GM13977 (cell line): ENCODE measurements at regions not wholly inside any gene's neighbourhood (a gene's known extent, or its start where the extent isn't known, plus 50 kb on each side); places are given as distances from the start of the nearest gene placed in this dataset.
"Not testable (repeated sequence)": the region's sequence is repeated elsewhere in the genome, so short reads cannot be mapped to it uniquely, and the experiment has no call there.

Experiments
- DNase-seq: peaks from one replicate; pipeline ENCODE4 v3.0.0; 2012; ENCODE audit warnings: low spot score
- CTCF ChIP-seq: IDR thresholded peaks from 2 replicates; pipeline ENCODE4 v1.5.1; 2012; ENCODE audit warnings: mild to moderate bottlenecking, control low read depth; ENCODE audit not compliant: insufficient read depth; ENCODE audit errors: extremely low read depth, missing control alignments
- in situ Hi-C: fragments of 300-500 bp; cut with MboI; formaldehyde crosslinking; loops from one replicate; pipeline ENCODE4 v1.12.0; 2022; ENCODE audit warnings: low sequenced_read_pairs, low pct_unique_long_range_greater_than_20kb, mixed read lengths, inconsistent platforms; ENCODE audit not compliant: unreplicated experiment

GRCh38 chr6:22134308-22134707 lies 162.5 kb downstream of the PRL start:
- TF ChIP-seq CTCF = no peak
- in situ Hi-C loops = no loop called here
- DNase-seq = no peak

GRCh38 chr6:22135395-22135794 lies 161.4 kb downstream of the PRL start:
- DNase-seq = no peak
- in situ Hi-C loops = no loop called here
- TF ChIP-seq CTCF = no peak

GRCh38 chr6:22140736-22141135 lies 156.1 kb downstream of the PRL start:
- DNase-seq, in situ Hi-C loops: not testable (repeated sequence)

GRCh38 chr6:22141241-22141745 lies 155.5 kb downstream of the PRL start:
- in situ Hi-C loops = no loop called here
- no peak for TF ChIP-seq CTCF
- no peak for DNase-seq

- in situ Hi-C loops = no loop called here
- TF ChIP-seq CTCF = no peak
- DNase-seq = no peak
Measured at GRCh38 chr6:22142856-22143255, 154.0 kb downstream of the PRL start.

GRCh38 chr6:22145376-22145775 lies 151.5 kb downstream of the PRL start:
- TF ChIP-seq CTCF = no peak

GRCh38 chr6:22145823-22146677 lies 150.8 kb downstream of the PRL start:
- no peak for DNase-seq
- in situ Hi-C loops = no loop called here

More at GRCh38 chr6:22145376-22145775, 151.5 kb downstream of the PRL start:
- in situ Hi-C loops = no loop called here
- DNase-seq = no peak

More at GRCh38 chr6:22145823-22146677, 150.8 kb downstream of the PRL start:
- TF ChIP-seq CTCF = no peak
